NCI-H2107 (cell line): ENCODE measurements at regions not wholly inside any gene's neighbourhood (a gene's known extent, or its start where the extent isn't known, plus 50 kb on each side); places are given as distances from the start of the nearest gene placed in this dataset.
A peak's percentile ranks its signal among the peaks of the same experiment; 100 is the strongest.

Experiments
- DNase-seq: peaks from one replicate; lab custom pipeline; 2025; lab: John Stamatoyannopoulos, UW

GRCh38 chr2:217274578-217274977, 414.7 kb upstream of the TNP1 start:
- DNase-seq, result no peak

- DNase-seq, result no peak
Observed at GRCh38 chr2:217273851-217274250, 414.0 kb upstream of the TNP1 start.

GRCh38 chr2:217273162-217273561, 413.3 kb upstream of the TNP1 start:
- DNase-seq, result no peak

- DNase-seq, result no peak
Observed at GRCh38 chr2:217271813-217272212, 411.9 kb upstream of the TNP1 start.

- DNase-seq, result no peak
Observed at GRCh38 chr2:217270485-217271121, 410.7 kb upstream of the TNP1 start.

- DNase-seq, result no peak
Observed at GRCh38 chr2:217269701-217270484, 410.0 kb upstream of the TNP1 start.

GRCh38 chr2:217268978-217269377, 409.1 kb upstream of the TNP1 start:
- DNase-seq, result no peak

GRCh38 chr2:217267758-217268157, 407.9 kb upstream of the TNP1 start:
- no peak for DNase-seq

- DNase-seq, result no peak
Observed at GRCh38 chr2:217263756-217264155, 403.9 kb upstream of the TNP1 start.

- no peak for DNase-seq
Observed at GRCh38 chr2:217262911-217263310, 403.0 kb upstream of the TNP1 start.

GRCh38 chr2:217261452-217261851, 401.6 kb upstream of the TNP1 start:
- DNase-seq, result no peak

- DNase-seq, result no peak
Observed at GRCh38 chr2:217260441-217261115, 400.7 kb upstream of the TNP1 start.

GRCh38 chr2:217258170-217258569, 398.3 kb upstream of the TNP1 start:
- DNase-seq, result no peak

- no peak for DNase-seq
Observed at GRCh38 chr2:217256251-217256650, 396.4 kb upstream of the TNP1 start.

GRCh38 chr2:217254111-217254510, 394.2 kb upstream of the TNP1 start:
- no peak for DNase-seq

- no peak for DNase-seq
Observed at GRCh38 chr2:217252181-217252580, 392.3 kb upstream of the TNP1 start.

GRCh38 chr2:217250013-217250524, 390.2 kb upstream of the TNP1 start:
- DNase-seq, result no peak

GRCh38 chr2:217249121-217250012, 389.5 kb upstream of the TNP1 start:
- DNase-seq, result no peak

GRCh38 chr2:217248312-217248935, 388.6 kb upstream of the TNP1 start:
- peak; percentile 93 for DNase-seq

GRCh38 chr2:217247476-217247875, 387.6 kb upstream of the TNP1 start:
- DNase-seq, result no peak

- DNase-seq, result no peak
Observed at GRCh38 chr2:217246108-217246507, 386.2 kb upstream of the TNP1 start.
